Skin of body (tissue), 1 donor: ENCODE measurements at regions not wholly inside any gene's neighbourhood (a gene's known extent, or its start where the extent isn't known, plus 50 kb on each side); places are given as distances from the start of the nearest gene placed in this dataset.
"Not testable (repeated sequence)": the region's sequence is repeated elsewhere in the genome, so short reads cannot be mapped to it uniquely, and the experiment has no call there.

Source experiments
- DNase-seq: peaks from one replicate; lab custom pipeline; 2025; lab: John Stamatoyannopoulos, UW

- no peak for DNase-seq
Observed at GRCh38 chr4:12382567-12382966, 953.9 kb upstream of the HS3ST1 start.

GRCh38 chr4:12379191-12379590, 950.5 kb upstream of the HS3ST1 start:
- no peak for DNase-seq

GRCh38 chr4:12375805-12376204, 947.1 kb upstream of the HS3ST1 start:
- DNase-seq, result no peak

GRCh38 chr4:12365869-12366268, 937.2 kb upstream of the HS3ST1 start:
- DNase-seq, result not testable (repeated sequence)

GRCh38 chr4:12360391-12360790, 931.7 kb upstream of the HS3ST1 start:
- no peak for DNase-seq

GRCh38 chr4:12359420-12359819, 930.7 kb upstream of the HS3ST1 start:
- DNase-seq, result no peak

GRCh38 chr4:12333083-12333482, 904.4 kb upstream of the HS3ST1 start:
- not testable (repeated sequence) for DNase-seq

GRCh38 chr4:12324965-12325364, 896.3 kb upstream of the HS3ST1 start:
- no peak for DNase-seq

GRCh38 chr4:12319765-12320164, 891.1 kb upstream of the HS3ST1 start:
- peak; percentile 0 for DNase-seq

- DNase-seq, result no peak
Observed at GRCh38 chr4:12304905-12305304, 876.2 kb upstream of the HS3ST1 start.

- no peak for DNase-seq
Observed at GRCh38 chr4:12296366-12296765, 867.7 kb upstream of the HS3ST1 start.

GRCh38 chr4:12293906-12294525, 865.3 kb upstream of the HS3ST1 start:
- no peak for DNase-seq

- DNase-seq, result no peak
Observed at GRCh38 chr4:12286351-12286750, 857.7 kb upstream of the HS3ST1 start.

GRCh38 chr4:12270546-12270945, 841.9 kb upstream of the HS3ST1 start:
- no peak for DNase-seq

- no peak for DNase-seq
Observed at GRCh38 chr4:12265554-12265953, 836.9 kb upstream of the HS3ST1 start.

- no peak for DNase-seq
Observed at GRCh38 chr4:12260453-12260852, 831.8 kb upstream of the HS3ST1 start.

GRCh38 chr4:12244973-12245372, 816.3 kb upstream of the HS3ST1 start:
- no peak for DNase-seq

GRCh38 chr4:12242354-12242753, 813.7 kb upstream of the HS3ST1 start:
- DNase-seq, result no peak

GRCh38 chr4:12239897-12240636, 811.4 kb upstream of the HS3ST1 start:
- DNase-seq, result no peak

GRCh38 chr4:12231098-12231497, 802.4 kb upstream of the HS3ST1 start:
- no peak for DNase-seq

GRCh38 chr4:12221031-12221430, 792.3 kb upstream of the HS3ST1 start:
- no peak for DNase-seq

GRCh38 chr4:12211636-12212035, 782.9 kb upstream of the HS3ST1 start:
- no peak for DNase-seq

- DNase-seq, result no peak
Observed at GRCh38 chr4:12207396-12207795, 778.7 kb upstream of the HS3ST1 start.
